ENCODE measurements at regions not wholly inside any gene's neighbourhood (a gene's known extent, or its start where the extent isn't known, plus 50 kb on each side); places are given as distances from the start of the nearest gene placed in this dataset.

DNA sequence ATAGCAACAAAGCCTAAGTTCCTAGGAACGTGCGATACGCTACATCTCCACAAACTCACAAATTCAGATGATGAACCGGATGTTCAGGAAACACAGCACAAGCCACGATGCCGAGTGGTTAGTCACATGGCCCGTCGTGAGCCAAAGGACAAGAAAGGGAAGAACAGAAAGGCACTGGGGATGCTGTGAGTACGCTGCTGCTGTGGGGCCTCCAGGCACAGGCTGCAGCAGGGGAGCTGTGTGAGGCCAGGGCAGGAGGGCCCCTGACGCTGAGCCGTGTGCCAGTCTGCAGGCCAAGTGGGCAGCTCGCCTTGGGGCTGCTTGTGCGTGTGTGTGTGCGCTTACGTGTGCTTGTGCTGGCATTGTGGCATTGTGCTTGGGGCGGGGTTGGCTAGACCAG is 89.4 kb downstream of the CTTN start:
- Histone ChIP-seq H3K79me2 (ENCODE audit: insufficient read depth, low read length) (no peaks in the 10 kb centered on the region), H3K9ac (ENCODE audit: low read length) (no peak overlapping the region), H3K4me1 (ENCODE audit: control insufficient read depth in 1 of 2, insufficient read depth in 2 of 2, low read length in 2 of 2) (peaks cover 11 to 17% of the 10 kb centered on the region in 2 experiments), H3K9me2 (ENCODE audit: insufficient read depth) (no peaks in the 10 kb centered on the region), H3K27ac (ENCODE audit: low read depth, low read length) (no peak overlapping the region), H2AFZ (ENCODE audit: low read depth, low read length, poor library complexity, severe bottlenecking) (no peak overlapping the region), H3K27me3 (ENCODE audit: insufficient read depth, low read length) (no peaks in the 10 kb centered on the region), H3K4me2 (ENCODE audit: low read length) (no peak overlapping the region), H3K36me3 (ENCODE audit: control insufficient read depth in 1 of 2, insufficient read depth in 2 of 2, low read length in 2 of 2) (no peaks in the 10 kb centered on the region), H3K9me3 (ENCODE audit: control insufficient read depth in 1 of 2, insufficient read depth in 1 of 2, low read depth in 1 of 2, low read length in 2 of 2) (peaks cover 7 to 12% of the 10 kb centered on the region in 2 experiments; a peak in 2 of 4 replicates), H4K20me1 (ENCODE audit: insufficient read depth) (no peaks in the 10 kb centered on the region), H3K4me3 (replicated peaks in 1 of 2; ENCODE audit: low read depth in 1 of 2, low read length in 2 of 2) (no peak overlapping the region)
- no peak for DNase-seq (ENCODE audit: low read depth, low spot score)
- BruUV-seq (replicated peaks) = no TSS peak
- ChIA-PET RAD21 (ENCODE audit: low non-redundant PET in 1 of 2, low total read pairs in 2 of 2, uncharacterized antibody in 2 of 2, unreplicated experiment in 2 of 2) (no interaction called here), CTCF (no interaction called here), POLR2A (no interaction called here)
- TF ChIP-seq ZBTB33 (IDR thresholded peaks at IDR 0.05; ENCODE audit: extremely low read depth, insufficient replicate concordance, low read length) = no peak
- TF ChIP-seq ATF3 (IDR thresholded peaks at IDR 0.05) = no peak
- no peak for TF ChIP-seq JUND (IDR thresholded peaks at IDR 0.05)
- no peak for TF ChIP-seq REST (IDR thresholded peaks at IDR 0.05; ENCODE audit: low read depth)
- no peak for TF ChIP-seq ZNF274 (IDR thresholded peaks at IDR 0.05; ENCODE audit: low read depth, low read length)
- no peak for TF ChIP-seq CTCF (IDR thresholded peaks at IDR 0.05 in 2 of 3, conservative IDR thresholded peaks at IDR 0.05 in 1 of 3; ENCODE audit: borderline replicate concordance in 1 of 3, insufficient read depth in 1 of 3, low read depth in 2 of 3, low read length in 2 of 3)
- no peak for TF ChIP-seq TCF7L2 (IDR thresholded peaks at IDR 0.05; ENCODE audit: borderline replicate concordance, extremely low read depth, insufficient read depth, insufficient read length)
- no peak for TF ChIP-seq EGR1 (IDR thresholded peaks at IDR 0.05; ENCODE audit: low read depth)
- TF ChIP-seq FOSL1 (IDR thresholded peaks at IDR 0.05; ENCODE audit: low read depth) = no peak
- no peak for TF ChIP-seq SP1 (IDR thresholded peaks at IDR 0.05; ENCODE audit: low read depth)
- no peak for TF ChIP-seq CBX3 (IDR thresholded peaks at IDR 0.05; ENCODE audit: low read depth)
- TF ChIP-seq POLR2A (IDR thresholded peaks at IDR 0.05; ENCODE audit: borderline replicate concordance, extremely low read depth, insufficient read depth, insufficient read length) = no peak
- no peak for ATAC-seq
- intact Hi-C loops (cut with micrococcal nuclease) = no loop called here
